ENCODE measurements at regions not wholly inside any gene's neighbourhood (a gene's known extent, or its start where the extent isn't known, plus 50 kb on each side); places are given as distances from the start of the nearest gene placed in this dataset.
"Not testable (repeated sequence)": the region's sequence is repeated elsewhere in the genome, so short reads cannot be mapped to it uniquely, and the experiment has no call there.

- in situ Hi-C loops (cut with HindIII; ENCODE audit: low pct_unique_long_range_greater_than_20kb, low sequenced_read_pairs): no loop called here
Observed at GRCh38 chr7:9125246-9125645, 691.8 kb downstream of the NXPH1 start.

GRCh38 chr7:9127901-9128300, 694.5 kb downstream of the NXPH1 start:
- in situ Hi-C loops (cut with HindIII; ENCODE audit: low pct_unique_long_range_greater_than_20kb, low sequenced_read_pairs): no loop called here
- no peak for DNase-seq (ENCODE audit: low read depth, low spot score)

More at GRCh38 chr7:9125246-9125645, 691.8 kb downstream of the NXPH1 start:
- no peak for DNase-seq (ENCODE audit: low read depth, low spot score)

- no peak for DNase-seq (ENCODE audit: low read depth, low spot score)
- in situ Hi-C loops (cut with HindIII; ENCODE audit: low pct_unique_long_range_greater_than_20kb, low sequenced_read_pairs): no loop called here
Observed at GRCh38 chr7:9148687-9149086, 715.3 kb downstream of the NXPH1 start.

GRCh38 chr7:9149499-9150082, 716.2 kb downstream of the NXPH1 start:
- in situ Hi-C loops (cut with HindIII; ENCODE audit: low pct_unique_long_range_greater_than_20kb, low sequenced_read_pairs): no loop called here
- no peak for DNase-seq (ENCODE audit: low read depth, low spot score)

- in situ Hi-C loops (cut with HindIII; ENCODE audit: low pct_unique_long_range_greater_than_20kb, low sequenced_read_pairs); DNase-seq (ENCODE audit: low read depth, low spot score): not testable (repeated sequence)
Observed at GRCh38 chr7:9163691-9164090, 730.3 kb downstream of the NXPH1 start.

- DNase-seq (ENCODE audit: low read depth, low spot score): no peak
- in situ Hi-C loops (cut with HindIII; ENCODE audit: low pct_unique_long_range_greater_than_20kb, low sequenced_read_pairs): no loop called here
Observed at GRCh38 chr7:9175871-9176270, 742.5 kb downstream of the NXPH1 start.

GRCh38 chr7:9181356-9181755, 747.9 kb downstream of the NXPH1 start:
- in situ Hi-C loops (cut with HindIII; ENCODE audit: low pct_unique_long_range_greater_than_20kb, low sequenced_read_pairs): no loop called here
- no peak for DNase-seq (ENCODE audit: low read depth, low spot score)

- in situ Hi-C loops (cut with HindIII; ENCODE audit: low pct_unique_long_range_greater_than_20kb, low sequenced_read_pairs): no loop called here
- DNase-seq (ENCODE audit: low read depth, low spot score): no peak
Observed at GRCh38 chr7:9186730-9187129, 753.3 kb downstream of the NXPH1 start.

GRCh38 chr7:9189703-9190102, 756.3 kb downstream of the NXPH1 start:
- in situ Hi-C loops (cut with HindIII; ENCODE audit: low pct_unique_long_range_greater_than_20kb, low sequenced_read_pairs): no loop called here
- DNase-seq (ENCODE audit: low read depth, low spot score): no peak

- no peak for DNase-seq (ENCODE audit: low read depth, low spot score)
- in situ Hi-C loops (cut with HindIII; ENCODE audit: low pct_unique_long_range_greater_than_20kb, low sequenced_read_pairs): no loop called here
Observed at GRCh38 chr7:9192969-9193368, 759.6 kb downstream of the NXPH1 start.

- no peak for DNase-seq (ENCODE audit: low read depth, low spot score)
- in situ Hi-C loops (cut with HindIII; ENCODE audit: low pct_unique_long_range_greater_than_20kb, low sequenced_read_pairs): no loop called here
Observed at GRCh38 chr7:9200626-9201025, 767.2 kb downstream of the NXPH1 start.

- in situ Hi-C loops (cut with HindIII; ENCODE audit: low pct_unique_long_range_greater_than_20kb, low sequenced_read_pairs): no loop called here
- no peak for DNase-seq (ENCODE audit: low read depth, low spot score)
Observed at GRCh38 chr7:9201928-9202327, 768.5 kb downstream of the NXPH1 start.

- DNase-seq (ENCODE audit: low read depth, low spot score): no peak
- in situ Hi-C loops (cut with HindIII; ENCODE audit: low pct_unique_long_range_greater_than_20kb, low sequenced_read_pairs): no loop called here
Observed at GRCh38 chr7:9204571-9204970, 771.2 kb downstream of the NXPH1 start.

GRCh38 chr7:9210114-9210513, 776.7 kb downstream of the NXPH1 start:
- in situ Hi-C loops (cut with HindIII; ENCODE audit: low pct_unique_long_range_greater_than_20kb, low sequenced_read_pairs): no loop called here
- no peak for DNase-seq (ENCODE audit: low read depth, low spot score)

GRCh38 chr7:9217204-9217603, 783.8 kb downstream of the NXPH1 start:
- in situ Hi-C loops (cut with HindIII; ENCODE audit: low pct_unique_long_range_greater_than_20kb, low sequenced_read_pairs): no loop called here
- DNase-seq (ENCODE audit: low read depth, low spot score): no peak

GRCh38 chr7:9226500-9226899, 793.1 kb downstream of the NXPH1 start:
- no peak for DNase-seq (ENCODE audit: low read depth, low spot score)
- in situ Hi-C loops (cut with HindIII; ENCODE audit: low pct_unique_long_range_greater_than_20kb, low sequenced_read_pairs): no loop called here

GRCh38 chr7:9231630-9232121, 798.3 kb downstream of the NXPH1 start:
- in situ Hi-C loops (cut with HindIII; ENCODE audit: low pct_unique_long_range_greater_than_20kb, low sequenced_read_pairs): no loop called here
- DNase-seq (ENCODE audit: low read depth, low spot score): no peak

- peak; percentile 68 for DNase-seq (ENCODE audit: low read depth, low spot score)
- in situ Hi-C loops (cut with HindIII; ENCODE audit: low pct_unique_long_range_greater_than_20kb, low sequenced_read_pairs): no loop called here
Observed at GRCh38 chr7:9240001-9240400, 806.6 kb downstream of the NXPH1 start.

- in situ Hi-C loops (cut with HindIII; ENCODE audit: low pct_unique_long_range_greater_than_20kb, low sequenced_read_pairs): no loop called here
- DNase-seq (ENCODE audit: low read depth, low spot score): no peak
Observed at GRCh38 chr7:9241826-9242225, 808.4 kb downstream of the NXPH1 start.

- DNase-seq (ENCODE audit: low read depth, low spot score): peak; percentile 11
- in situ Hi-C loops (cut with HindIII; ENCODE audit: low pct_unique_long_range_greater_than_20kb, low sequenced_read_pairs): no loop called here
Observed at GRCh38 chr7:9242636-9243035, 809.2 kb downstream of the NXPH1 start.

All from SK-MEL-5 (cell line).